ES-I3 (cell line): ENCODE measurements at regions not wholly inside any gene's neighbourhood (a gene's known extent, or its start where the extent isn't known, plus 50 kb on each side); places are given as distances from the start of the nearest gene placed in this dataset.

Experiments used
- H3K36me3 ChIP-seq: 2 replicates; pipeline ENCODE4 v1.6.1; 2013; ENCODE audit warnings: mild to moderate bottlenecking, low read length, control low read depth, moderate library complexity; ENCODE audit not compliant: insufficient read depth
- H3K4me1 ChIP-seq: 2 replicates; pipeline ENCODE4 v1.6.1; 2013; ENCODE audit warnings: mild to moderate bottlenecking, control low read depth, low read length; ENCODE audit not compliant: insufficient read depth
- H3K9ac ChIP-seq: 2 replicates; pipeline ENCODE4 v1.6.1; 2013; ENCODE audit warnings: low read depth, mild to moderate bottlenecking, low read length, moderate library complexity
- H3K9me3 ChIP-seq: 2 replicates; pipeline ENCODE4 v1.6.1; 2013; ENCODE audit warnings: mild to moderate bottlenecking, low read length, moderate library complexity; ENCODE audit not compliant: control insufficient read depth, insufficient read depth

GRCh38 chr10:129405389-129405788 lies 61.7 kb upstream of the MGMT start:
- Histone ChIP-seq H3K9me3 (no peaks in the 10 kb centered on the region), H3K36me3 (no peaks in the 10 kb centered on the region), H3K4me1 (no peaks in the 10 kb centered on the region), H3K9ac (no peak overlapping the region)

GRCh38 chr10:129410688-129411392 lies 56.2 kb upstream of the MGMT start:
- H3K9me3 ChIP-seq, result no peaks in the 10 kb centered on the region

GRCh38 chr10:129411393-129411705 lies 55.7 kb upstream of the MGMT start:
- no peaks in the 10 kb centered on the region for H3K36me3 ChIP-seq
- no peaks in the 10 kb centered on the region for H3K9me3 ChIP-seq
- H3K4me1 ChIP-seq, result no peaks in the 10 kb centered on the region
- H3K9ac ChIP-seq, result no peak overlapping the region

More at GRCh38 chr10:129410688-129411392, 56.2 kb upstream of the MGMT start:
- no peak overlapping the region for H3K9ac ChIP-seq
- H3K4me1 ChIP-seq, result no peaks in the 10 kb centered on the region
- H3K36me3 ChIP-seq, result no peaks in the 10 kb centered on the region

- Histone ChIP-seq H3K9ac (no peak overlapping the region), H3K9me3 (no peaks in the 10 kb centered on the region), H3K4me1 (no peaks in the 10 kb centered on the region), H3K36me3 (no peaks in the 10 kb centered on the region)
Measured at GRCh38 chr10:129411772-129412171, 55.3 kb upstream of the MGMT start.

GRCh38 chr10:129413024-129413423 lies 54.0 kb upstream of the MGMT start:
- Histone ChIP-seq H3K4me1 (no peaks in the 10 kb centered on the region), H3K36me3 (no peaks in the 10 kb centered on the region), H3K9ac (no peak overlapping the region), H3K9me3 (no peaks in the 10 kb centered on the region)

- H3K4me1 ChIP-seq, result no peaks in the 10 kb centered on the region
- H3K9me3 ChIP-seq, result no peaks in the 10 kb centered on the region
- no peaks in the 10 kb centered on the region for H3K36me3 ChIP-seq
- H3K9ac ChIP-seq, result no peak overlapping the region
Measured at GRCh38 chr10:129415215-129416140, 51.6 kb upstream of the MGMT start.

GRCh38 chr10:129416155-129416554 lies 50.9 kb upstream of the MGMT start:
- no peaks in the 10 kb centered on the region for H3K9me3 ChIP-seq
- no peaks in the 10 kb centered on the region for H3K36me3 ChIP-seq
- H3K4me1 ChIP-seq, result no peaks in the 10 kb centered on the region
- H3K9ac ChIP-seq, result no peak overlapping the region

- no peaks in the 10 kb centered on the region for H3K4me1 ChIP-seq
- no peaks in the 10 kb centered on the region for H3K36me3 ChIP-seq
- no peaks in the 10 kb centered on the region for H3K9me3 ChIP-seq
- H3K9ac ChIP-seq, result no peak overlapping the region
Measured at GRCh38 chr10:129416956-129417765, 49.9 kb upstream of the MGMT start.
